MCF 10A (cell line): ENCODE measurements at regions not wholly inside any gene's neighbourhood (a gene's known extent, or its start where the extent isn't known, plus 50 kb on each side); places are given as distances from the start of the nearest gene placed in this dataset.

Experiments used
- BruUV-seq: library from RNA; stranded (reverse); fragments of 400-500 nt; replicated peaks from 2 replicates; lab custom pipeline; 2021; lab: Mats Ljungman, UMichigan
- CTCF ChIA-PET: fragments of 300-600 bp; sonication (Branson Sonifier 250); formaldehyde crosslinking; extraction: SDS; loops from one replicate; lab custom pipeline; 2021; ENCODE audit warnings: antibody characterized with exemption, inconsistent platforms; lab: Yijun Ruan, JAX
- POLR2A ChIA-PET: fragments of 300-600, 350-650 bp; sonication (Branson Sonifier 250); formaldehyde crosslinking; extraction: SDS; loops from one replicate; lab custom pipeline; 2020; ENCODE audit warnings: antibody characterized with exemption, inconsistent platforms; lab: Yijun Ruan, JAX
- DNase-seq: peaks from one replicate; pipeline ENCODE4 v3.0.0-alpha.2; 2018; ENCODE audit not compliant: unreplicated experiment
- H3K27ac Mint-ChIP-seq: one replicate; pipeline ENCODE4 v1.8.0; 2022; ENCODE audit warnings: mild to moderate bottlenecking, low read depth, mixed read lengths; ENCODE audit not compliant: unreplicated experiment
- H3K27me3 Mint-ChIP-seq: one replicate; pipeline ENCODE4 v1.8.0; 2022; ENCODE audit warnings: mixed read lengths; ENCODE audit not compliant: insufficient read depth, unreplicated experiment
- H3K36me3 Mint-ChIP-seq: one replicate; pipeline ENCODE4 v1.8.0; 2022; ENCODE audit warnings: mild to moderate bottlenecking, moderate library complexity, mixed read lengths; ENCODE audit not compliant: insufficient read depth, unreplicated experiment
- H3K4me1 Mint-ChIP-seq: one replicate; pipeline ENCODE4 v1.8.0; 2022; ENCODE audit warnings: mixed read lengths; ENCODE audit not compliant: insufficient read depth, unreplicated experiment
- H3K4me3 Mint-ChIP-seq: one replicate; pipeline ENCODE4 v1.8.0; 2022; ENCODE audit warnings: mild to moderate bottlenecking, moderate library complexity, mixed read lengths; ENCODE audit not compliant: unreplicated experiment
- H3K9me3 Mint-ChIP-seq: one replicate; pipeline ENCODE4 v1.8.0; 2022; ENCODE audit warnings: mixed read lengths; ENCODE audit not compliant: unreplicated experiment
- CTCF ChIP-seq: fragments of 200-600 bp; IDR thresholded peaks from one replicate; pipeline ENCODE4 v1.8.0; 2022; ENCODE audit warnings: antibody characterized with exemption, mild to moderate bottlenecking; ENCODE audit not compliant: unreplicated experiment
- intact Hi-C: fragments of 100-400 bp; cut with micrococcal nuclease; formaldehyde crosslinking; loops from 2 replicates; pipeline ENCODE4 v1.14.1; 2022

- Mint-ChIP-seq H3K27me3 (peaks cover 34% of the 10 kb centered on the region), H3K9me3 (no peaks in the 10 kb centered on the region), H3K4me3 (no peak overlapping the region), H3K36me3 (no peaks in the 10 kb centered on the region), H3K27ac (no peak overlapping the region), H3K4me1 (no peaks in the 10 kb centered on the region)
- ChIA-PET CTCF (no interaction called here), POLR2A (no interaction called here)
- BruUV-seq: no TSS peak
- no peak for DNase-seq
- intact Hi-C loops: no loop called here
- TF ChIP-seq CTCF: no peak
Observed at GRCh38 chr12:45102818-45103217, 51.9 kb upstream of the DBX2 start.

GRCh38 chr12:45105996-45106395 is 55.1 kb upstream of the DBX2 start:
- intact Hi-C loops: no loop called here
- H3K9me3 Mint-ChIP-seq: no peaks in the 10 kb centered on the region
- DNase-seq: no peak
- no peak for TF ChIP-seq CTCF
- no TSS peak for BruUV-seq
- H3K4me1 Mint-ChIP-seq: no peaks in the 10 kb centered on the region
- no peak overlapping the region for H3K27ac Mint-ChIP-seq
- H3K4me3 Mint-ChIP-seq: no peak overlapping the region
- H3K36me3 Mint-ChIP-seq: no peaks in the 10 kb centered on the region
- H3K27me3 Mint-ChIP-seq: peaks cover 4% of the 10 kb centered on the region
- ChIA-PET CTCF (interaction anchor here (1.1 kb wide), 1 partner anchor 16 kb away, joined by 3 read pairs; no protein-coding TSS in a partner anchor), POLR2A (no interaction called here)

- H3K4me3 Mint-ChIP-seq: no peak overlapping the region
- TF ChIP-seq CTCF: no peak
- POLR2A ChIA-PET: interaction anchor here (0.6 kb wide), 1 partner anchor 18 kb away, joined by 3 read pairs; no protein-coding TSS in a partner anchor
- BruUV-seq: no TSS peak
- no peaks in the 10 kb centered on the region for H3K36me3 Mint-ChIP-seq
- H3K27me3 Mint-ChIP-seq: no peaks in the 10 kb centered on the region
- intact Hi-C loops: no loop called here
- CTCF ChIA-PET: no interaction called here
- no peak for DNase-seq
- H3K4me1 Mint-ChIP-seq: no peaks in the 10 kb centered on the region
- H3K9me3 Mint-ChIP-seq: no peaks in the 10 kb centered on the region
- no peak overlapping the region for H3K27ac Mint-ChIP-seq
Observed at GRCh38 chr12:45112306-45112705, 61.4 kb upstream of the DBX2 start.

GRCh38 chr12:45121224-45121623 is 70.3 kb upstream of the DBX2 start:
- peaks cover 22% of the 10 kb centered on the region for H3K27me3 Mint-ChIP-seq
- ChIA-PET POLR2A (no interaction called here), CTCF (interaction anchor here (0.6 to 1.7 kb wide), 5 partner anchors 10 to 792 kb away, joined by 3 to 8 read pairs (median 4); no protein-coding TSS in a partner anchor)
- no peak overlapping the region for H3K27ac Mint-ChIP-seq
- intact Hi-C loops: loop anchor here (5.0 kb wide), 1 partner anchor 174 kb away; no protein-coding TSS in a partner anchor
- DNase-seq: no peak
- H3K4me1 Mint-ChIP-seq: no peaks in the 10 kb centered on the region
- no peaks in the 10 kb centered on the region for H3K9me3 Mint-ChIP-seq
- no peaks in the 10 kb centered on the region for H3K36me3 Mint-ChIP-seq
- no peak overlapping the region for H3K4me3 Mint-ChIP-seq
- no peak for TF ChIP-seq CTCF
- BruUV-seq: no TSS peak
